ENCODE measurements at regions not wholly inside any gene's neighbourhood (a gene's known extent, or its start where the extent isn't known, plus 50 kb on each side); places are given as distances from the start of the nearest gene placed in this dataset.
A peak's percentile ranks its signal among the peaks of the same experiment; 100 is the strongest.

- DNase-seq: no peak
Observed at GRCh38 chr7:26489906-26490639, 198.4 kb downstream of the SNX10 start.

- no peak for DNase-seq
Observed at GRCh38 chr7:26490640-26491624, 199.3 kb downstream of the SNX10 start.

GRCh38 chr7:26492816-26493215 is 201.2 kb downstream of the SNX10 start:
- DNase-seq: no peak

GRCh38 chr7:26493737-26494428 is 202.2 kb downstream of the SNX10 start:
- peak; percentile 13 for DNase-seq

GRCh38 chr7:26495569-26495968 is 203.9 kb downstream of the SNX10 start:
- no peak for DNase-seq

GRCh38 chr7:26497801-26498596 is 206.3 kb downstream of the SNX10 start:
- no peak for DNase-seq

- DNase-seq: no peak
Observed at GRCh38 chr7:26499315-26499897, 207.7 kb downstream of the SNX10 start.

- DNase-seq: peak; percentile 24
Observed at GRCh38 chr7:26500749-26501352, 209.2 kb downstream of the SNX10 start.

- no peak for DNase-seq
Observed at GRCh38 chr7:26504411-26505120, 212.9 kb downstream of the SNX10 start.

GRCh38 chr7:26506196-26506595 is 214.5 kb downstream of the SNX10 start:
- DNase-seq: no peak

GRCh38 chr7:26507108-26507987 is 215.7 kb downstream of the SNX10 start:
- DNase-seq: no peak

GRCh38 chr7:26508481-26508880 is 216.8 kb downstream of the SNX10 start:
- DNase-seq: no peak

- peak; percentile 85 for DNase-seq
Observed at GRCh38 chr7:26508917-26509316, 217.3 kb downstream of the SNX10 start.

- DNase-seq: no peak
Observed at GRCh38 chr7:26510231-26510957, 218.7 kb downstream of the SNX10 start.

GRCh38 chr7:26511866-26512265 is 220.2 kb downstream of the SNX10 start:
- no peak for DNase-seq

GRCh38 chr7:26512737-26513136 is 221.1 kb downstream of the SNX10 start:
- DNase-seq: no peak

- no peak for DNase-seq
Observed at GRCh38 chr7:26513948-26514347, 222.3 kb downstream of the SNX10 start.

GRCh38 chr7:26514633-26515032 is 223.0 kb downstream of the SNX10 start:
- DNase-seq: no peak

- DNase-seq: peak; percentile 86
Observed at GRCh38 chr7:26515314-26515842, 223.7 kb downstream of the SNX10 start.

Data from NCI-H2029 treated with DMSO at 0.1 percent for 48 hours (cell line).